ENCODE measurements at regions not wholly inside any gene's neighbourhood (a gene's known extent, or its start where the extent isn't known, plus 50 kb on each side); places are given as distances from the start of the nearest gene placed in this dataset.
A peak's percentile ranks its signal among the peaks of the same experiment; 100 is the strongest.
"Not testable (repeated sequence)": the region's sequence is repeated elsewhere in the genome, so short reads cannot be mapped to it uniquely, and the experiment has no call there.

GRCh38 chr20:4635781-4636180 is 50.5 kb upstream of the PRNP start:
- DNase-seq: no peak

GRCh38 chr20:4635342-4635741 is 50.9 kb upstream of the PRNP start:
- DNase-seq: no peak

- no peak for DNase-seq
Observed at GRCh38 chr20:4633780-4634179, 52.5 kb upstream of the PRNP start.

- DNase-seq: no peak
Observed at GRCh38 chr20:4633379-4633778, 52.9 kb upstream of the PRNP start.

GRCh38 chr20:4632876-4633275 is 53.4 kb upstream of the PRNP start:
- DNase-seq: no peak

- DNase-seq: no peak
Observed at GRCh38 chr20:4626228-4626627, 60.0 kb upstream of the PRNP start.

- no peak for DNase-seq
Observed at GRCh38 chr20:4625687-4626086, 60.6 kb upstream of the PRNP start.

GRCh38 chr20:4624675-4625336 is 61.5 kb upstream of the PRNP start:
- DNase-seq: not testable (repeated sequence)

GRCh38 chr20:4619144-4619543 is 67.1 kb upstream of the PRNP start:
- DNase-seq: not testable (repeated sequence)

- no peak for DNase-seq
Observed at GRCh38 chr20:4617484-4617883, 68.8 kb upstream of the PRNP start.

- no peak for DNase-seq
Observed at GRCh38 chr20:4617019-4617418, 69.2 kb upstream of the PRNP start.

GRCh38 chr20:4613718-4614620 is 72.3 kb upstream of the PRNP start:
- peak; percentile 64 for DNase-seq

GRCh38 chr20:4613184-4613583 is 73.1 kb upstream of the PRNP start:
- no peak for DNase-seq

GRCh38 chr20:4610871-4611270 is 75.4 kb upstream of the PRNP start:
- no peak for DNase-seq

- no peak for DNase-seq
Observed at GRCh38 chr20:4609511-4609910, 76.7 kb upstream of the PRNP start.

- no peak for DNase-seq
Observed at GRCh38 chr20:4608861-4609260, 77.4 kb upstream of the PRNP start.

- DNase-seq: peak; percentile 45
Observed at GRCh38 chr20:4607287-4607713, 79.0 kb upstream of the PRNP start.

GRCh38 chr20:4606051-4606450 is 80.2 kb upstream of the PRNP start:
- DNase-seq: no peak

- no peak for DNase-seq
Observed at GRCh38 chr20:4605166-4605565, 81.1 kb upstream of the PRNP start.

GRCh38 chr20:4604580-4604979 is 81.7 kb upstream of the PRNP start:
- no peak for DNase-seq

GRCh38 chr20:4603724-4604123 is 82.5 kb upstream of the PRNP start:
- DNase-seq: no peak

- no peak for DNase-seq
Observed at GRCh38 chr20:4602297-4602631, 84.0 kb upstream of the PRNP start.

- no peak for DNase-seq
Observed at GRCh38 chr20:4601630-4602296, 84.5 kb upstream of the PRNP start.

Data from activated T-cell treated with anti-CD3 and anti-CD28 coated beads, Interleukin-2, amount 50 U/mL, for 1 hour (primary cell).